Activated CD8-positive, alpha-beta memory T cell treated with anti-CD3 and anti-CD28 coated beads for 24 hours (primary cell): ENCODE measurements at regions not wholly inside any gene's neighbourhood (a gene's known extent, or its start where the extent isn't known, plus 50 kb on each side); places are given as distances from the start of the nearest gene placed in this dataset.

Experiments used
- DNase-seq: peaks from one replicate; pipeline ENCODE4 v3.0.0-alpha.2; 2020

GRCh38 chr10:10517866-10518265 lies 499.8 kb upstream of the CELF2 start:
- no peak for DNase-seq

- DNase-seq, result no peak
Observed at GRCh38 chr10:10519674-10520073, 498.0 kb upstream of the CELF2 start.

GRCh38 chr10:10520491-10521385 lies 496.9 kb upstream of the CELF2 start:
- DNase-seq, result no peak

GRCh38 chr10:10526846-10527245 lies 490.8 kb upstream of the CELF2 start:
- DNase-seq, result no peak

GRCh38 chr10:10527861-10528562 lies 489.7 kb upstream of the CELF2 start:
- DNase-seq, result no peak

GRCh38 chr10:10528563-10528910 lies 489.1 kb upstream of the CELF2 start:
- DNase-seq, result no peak

- no peak for DNase-seq
Observed at GRCh38 chr10:10530313-10530712, 487.4 kb upstream of the CELF2 start.

GRCh38 chr10:10532236-10532635 lies 485.4 kb upstream of the CELF2 start:
- no peak for DNase-seq

- no peak for DNase-seq
Observed at GRCh38 chr10:10532826-10533225, 484.8 kb upstream of the CELF2 start.

GRCh38 chr10:10533437-10533836 lies 484.2 kb upstream of the CELF2 start:
- DNase-seq, result no peak

- no peak for DNase-seq
Observed at GRCh38 chr10:10538326-10538725, 479.3 kb upstream of the CELF2 start.

GRCh38 chr10:10540398-10540797 lies 477.3 kb upstream of the CELF2 start:
- DNase-seq, result no peak

GRCh38 chr10:10542477-10542876 lies 475.2 kb upstream of the CELF2 start:
- no peak for DNase-seq

- DNase-seq, result no peak
Observed at GRCh38 chr10:10544890-10545289, 472.8 kb upstream of the CELF2 start.

GRCh38 chr10:10545771-10546170 lies 471.9 kb upstream of the CELF2 start:
- no peak for DNase-seq

GRCh38 chr10:10551596-10552301 lies 465.9 kb upstream of the CELF2 start:
- no peak for DNase-seq

GRCh38 chr10:10552948-10553347 lies 464.7 kb upstream of the CELF2 start:
- no peak for DNase-seq

- no peak for DNase-seq
Observed at GRCh38 chr10:10564081-10564794, 453.4 kb upstream of the CELF2 start.

- DNase-seq, result no peak
Observed at GRCh38 chr10:10576937-10577336, 440.7 kb upstream of the CELF2 start.

GRCh38 chr10:10579709-10580108 lies 438.0 kb upstream of the CELF2 start:
- DNase-seq, result no peak

GRCh38 chr10:10584161-10584560 lies 433.5 kb upstream of the CELF2 start:
- no peak for DNase-seq

- DNase-seq, result no peak
Observed at GRCh38 chr10:10587744-10588393, 429.8 kb upstream of the CELF2 start.
